IMR-90 (cell line): ENCODE measurements at regions not wholly inside any gene's neighbourhood (a gene's known extent, or its start where the extent isn't known, plus 50 kb on each side); places are given as distances from the start of the nearest gene placed in this dataset.

Experiments
- ATAC-seq: fragments of 200-7000 bp; cut with Tn5 transposase; 2 replicates; pipeline ENCODE4 v1.9.1; 2020; ENCODE audit warnings: low read depth, mild to moderate bottlenecking, moderate library complexity
- BruUV-seq: library from RNA; stranded (reverse); fragments of 400-500 nt; replicated peaks from 2 replicates; lab custom pipeline; 2021; lab: Mats Ljungman, UMichigan
- CTCF ChIA-PET: fragments of 300-600 bp; formaldehyde crosslinking; extraction: SDS; loops from one replicate; lab custom pipeline; 2021; ENCODE audit warnings: antibody characterized with exemption; lab: Yijun Ruan, JAX
- POLR2A ChIA-PET: fragments of 300-600 bp; sonication (Branson Sonifier 250); formaldehyde crosslinking; loops from one replicate; lab custom pipeline; 2022; ENCODE audit warnings: antibody characterized with exemption; ENCODE audit not compliant: unreplicated experiment; lab: Charles Lee
- DNase-seq: peaks from one replicate; pipeline ENCODE4 v3.0.0; 2013
- H2AFZ ChIP-seq: replicated peaks from 2 replicates; pipeline ENCODE3; 2013; ENCODE audit warnings: low read length, mild to moderate bottlenecking; ENCODE audit not compliant: poor library complexity
- H2AK5ac ChIP-seq: 2 replicates; pipeline ENCODE4 v1.6.1; 2013; ENCODE audit warnings: low read depth, low read length, inconsistent platforms
- H2AK9ac ChIP-seq: replicated peaks from 2 replicates; pipeline ENCODE3; 2013; ENCODE audit warnings: mild to moderate bottlenecking, low read depth, low read length, moderate library complexity; ENCODE audit not compliant: poor library complexity
- H2BK120ac ChIP-seq: 2 replicates; pipeline ENCODE4 v1.6.1; 2013; ENCODE audit warnings: low read depth, low read length, inconsistent platforms
- H2BK15ac ChIP-seq: 3 replicates; pipeline ENCODE4 v1.6.1; 2013; ENCODE audit warnings: low read depth, low read length, inconsistent platforms
- H2BK20ac ChIP-seq: 2 replicates; pipeline ENCODE4 v1.6.1; 2013; ENCODE audit warnings: low read depth, mild to moderate bottlenecking, inconsistent platforms, low read length, moderate library complexity
- H2BK5ac ChIP-seq: 2 replicates; pipeline ENCODE4 v1.6.1; 2013; ENCODE audit warnings: mild to moderate bottlenecking, low read depth, low read length, inconsistent platforms; ENCODE audit not compliant: poor library complexity, severe bottlenecking
- H3K14ac ChIP-seq: replicated peaks from 2 replicates; pipeline ENCODE4 v1.6.1; 2013; ENCODE audit warnings: low read depth, low read length, inconsistent platforms
- H3K18ac ChIP-seq: 2 replicates; pipeline ENCODE4 v1.6.1; 2013; ENCODE audit warnings: low read depth, low read length, control low read depth
- H3K23ac ChIP-seq: 2 replicates; pipeline ENCODE4 v1.6.1; 2013; ENCODE audit warnings: low read depth, low read length, inconsistent platforms
- H3K27ac ChIP-seq: 2 replicates; pipeline ENCODE4 v1.5.1; 2013; ENCODE audit warnings: mild to moderate bottlenecking, control low read depth, low read length; ENCODE audit not compliant: insufficient read depth
- H3K27me3 ChIP-seq: 2 replicates; pipeline ENCODE4 v1.6.1; 2013; ENCODE audit warnings: low read length; ENCODE audit not compliant: control insufficient read depth, insufficient read depth
- H3K36me3 ChIP-seq: 2 replicates; pipeline ENCODE4 v1.6.1; 2013; ENCODE audit warnings: low read length, mixed read lengths; ENCODE audit not compliant: control insufficient read depth, insufficient read depth
- H3K4ac ChIP-seq: 2 replicates; pipeline ENCODE4 v1.6.1; 2013; ENCODE audit warnings: low read depth, low read length, inconsistent platforms
- H3K4me1 ChIP-seq: 2 replicates; pipeline ENCODE4 v1.6.1; 2013; ENCODE audit warnings: low read length, mixed read lengths; ENCODE audit not compliant: control insufficient read depth, insufficient read depth
- H3K4me2 ChIP-seq: 2 replicates; pipeline ENCODE4 v1.6.1; 2013; ENCODE audit warnings: low read depth, mild to moderate bottlenecking, control low read depth, low read length, moderate library complexity
- H3K4me3 ChIP-seq: 2 replicates; pipeline ENCODE4 v1.5.1; 2013; ENCODE audit warnings: low read depth, mild to moderate bottlenecking, control low read depth, low read length, moderate library complexity; ENCODE audit not compliant: insufficient read depth
- H3K56ac ChIP-seq: 2 replicates; pipeline ENCODE4 v1.6.1; 2013; ENCODE audit warnings: low read length, inconsistent platforms; ENCODE audit not compliant: insufficient read depth; ENCODE audit errors: extremely low read depth
- H3K79me1 ChIP-seq, 2 experiments: 2 replicates each; pipeline ENCODE4 v1.6.1; 2013; ENCODE audit warnings: low read length in 2 of 2, inconsistent platforms in 1 of 2, low read depth in 1 of 2
- H3K9ac ChIP-seq: 2 replicates; pipeline ENCODE4 v1.6.1; 2013; ENCODE audit warnings: low read depth, low read length, control low read depth
- H3K9me1 ChIP-seq: 2 replicates; pipeline ENCODE4 v1.6.1; 2013; ENCODE audit warnings: low read length, inconsistent platforms; ENCODE audit not compliant: insufficient read depth
- H3K9me3 ChIP-seq: 2 replicates; pipeline ENCODE4 v1.6.1; 2013; ENCODE audit warnings: low read length; ENCODE audit not compliant: control insufficient read depth, insufficient read depth
- H4K20me1 ChIP-seq: 2 replicates; pipeline ENCODE4 v1.6.1; 2013; ENCODE audit warnings: low read length, inconsistent platforms; ENCODE audit not compliant: insufficient read depth
- H4K5ac ChIP-seq: 2 replicates; pipeline ENCODE4 v1.6.1; 2013; ENCODE audit warnings: mild to moderate bottlenecking, low read depth, low read length, control low read depth
- H4K8ac ChIP-seq, 2 experiments: 2 replicates each; pipeline ENCODE4 v1.6.1; 2013; ENCODE audit warnings: low read depth in 2 of 2, low read length in 2 of 2, control low read depth in 1 of 2, inconsistent platforms in 1 of 2
- H4K91ac ChIP-seq: 2 replicates; pipeline ENCODE4 v1.6.1; 2013; ENCODE audit warnings: low read depth, low read length, inconsistent platforms; ENCODE audit not compliant: insufficient read depth
- ELK1 ChIP-seq: fragments of 150-350 bp; IDR thresholded peaks from 2 replicates; pipeline ENCODE4 v1.6.1; 2016; ENCODE audit warnings: low read depth, mild to moderate bottlenecking, low read length, moderate library complexity, borderline replicate concordance
- FOS ChIP-seq: fragments of 150-350 bp; IDR thresholded peaks from 2 replicates; pipeline ENCODE4 v1.6.1; 2016; ENCODE audit warnings: low read depth, low read length
- MAFK ChIP-seq: IDR thresholded peaks from 2 replicates; pipeline ENCODE4 v1.6.1; 2012; ENCODE audit warnings: low read depth, low read length, improper control_type of control experiment
- MAZ ChIP-seq: IDR thresholded peaks from 2 replicates; pipeline ENCODE4 v1.6.1; 2012; ENCODE audit warnings: low read depth, mild to moderate bottlenecking, low read length, improper control_type of control experiment, moderate library complexity, borderline replicate concordance
- NFE2L2 ChIP-seq: fragments of 150-350 bp; IDR thresholded peaks from 2 replicates; pipeline ENCODE4 v1.6.1; 2016; ENCODE audit warnings: low read depth, mild to moderate bottlenecking, low read length
- RCOR1 ChIP-seq: IDR thresholded peaks from 2 replicates; pipeline ENCODE4 v1.6.1; 2012; ENCODE audit warnings: mild to moderate bottlenecking, low read length, improper control_type of control experiment; ENCODE audit not compliant: insufficient replicate concordance
- RFX5 ChIP-seq: IDR thresholded peaks from 2 replicates; pipeline ENCODE4 v1.8.0; 2012; ENCODE audit warnings: low read depth, mild to moderate bottlenecking, low read length, moderate library complexity
- USF2 ChIP-seq: fragments of 150-350 bp; IDR thresholded peaks from 2 replicates; pipeline ENCODE4 v1.6.1; 2017; ENCODE audit warnings: mild to moderate bottlenecking, antibody characterized with exemption, low read length, low read depth
- WGBS, 2 experiments: methylation state at CpG; one replicate each; pipeline versions ENCODE4 v1.1.5 to v1.1.7; 2013; ENCODE audit warnings: missing lambda C conversion rate in 2 of 2; ENCODE audit not compliant: insufficient read length in 1 of 2; ENCODE audit errors: extremely low coverage in 2 of 2; 5-methylcytosine and 5-hydroxymethylcytosine counted together
- dilution Hi-C: fragments of 300-500 bp; cut with HindIII; formaldehyde crosslinking; loops from one replicate; pipeline ENCODE4 v1.14.3; 2018; ENCODE audit warnings: low sequenced_read_pairs; ENCODE audit not compliant: unreplicated experiment
- in situ Hi-C: fragments of 300-500 bp; cut with MboI; formaldehyde crosslinking; loops from 3 replicates; pipeline ENCODE4 v1.14.3; 2019; ENCODE audit warnings: low sequenced_read_pairs, inconsistent platforms, mixed read lengths
- intact Hi-C: fragments of 100-400 bp; cut with micrococcal nuclease; formaldehyde crosslinking; loops from 2 replicates; pipeline ENCODE4 v1.10.0; 2022

GRCh38 chr18:46250084-46250811 lies 146.1 kb downstream of the HAUS1 start:
- Histone ChIP-seq H2BK120ac (peak overlapping the region; percentile 56), H4K5ac (peak overlapping the region; percentile 3; the same call in 1 of the 2 replicates), H3K27me3 (no peaks in the 10 kb centered on the region), H3K56ac (peak overlapping the region; percentile 24; the same call in 1 of the 2 replicates), H3K23ac (peak overlapping the region; percentile 4; the same call in 1 of the 2 replicates), H3K36me3 (peaks cover 1% of the 10 kb centered on the region; the same call in 1 of the 2 replicates), H2AFZ (no peak overlapping the region), H2BK20ac (peak overlapping the region; percentile 66; the same call in 1 of the 2 replicates), H3K9me3 (no peaks in the 10 kb centered on the region), H3K14ac (peak overlapping the region; percentile 81), H3K4me2 (peak overlapping the region; percentile 75; the same call in 1 of the 2 replicates), H2AK9ac (no peak overlapping the region), H3K4me3 (peak overlapping the region; percentile 22; the same call in 1 of the 2 replicates), H3K4me1 (peaks cover 8% of the 10 kb centered on the region), H3K4ac (peak overlapping the region; percentile 81), H2BK5ac (peak overlapping the region; percentile 80), H4K8ac (peak overlapping the region; percentile 3 to 61; a peak in 2 of 4 replicates), H4K20me1 (no peaks in the 10 kb centered on the region), H3K9ac (peak overlapping the region; percentile 36; the same call in 1 of the 2 replicates), H4K91ac (peak overlapping the region; percentile 31; the same call in 1 of the 2 replicates), H3K79me1 (peaks cover 43 to 55% of the 10 kb centered on the region in 2 experiments), H2AK5ac (peak overlapping the region; percentile 63; the same call in 1 of the 2 replicates), H3K9me1 (peaks cover 10% of the 10 kb centered on the region; the same call in 1 of the 2 replicates), H2BK15ac (peak overlapping the region; percentile 37; the same call in 2 of the 3 replicates), H3K27ac (no peak overlapping the region; the same call in 1 of the 2 replicates), H3K18ac (peak overlapping the region; percentile 3; the same call in 1 of the 2 replicates)
- ATAC-seq, result peak; percentile 85
- peak; percentile 92 for DNase-seq
- in situ Hi-C loops, result no loop called here
- CTCF ChIA-PET, result no interaction called here
- WGBS, 2 experiments, result 51% methylated on average over 3 of the region's 4 CpGs; no CpG with 5 or more reads in 1 of the 2 experiments
- dilution Hi-C loops, result no loop called here
- BruUV-seq, result no TSS peak
- TF ChIP-seq USF2 (no peak), NFE2L2 (no peak), RFX5 (no peak), RCOR1 (no peak), MAFK (no peak), MAZ (no peak), ELK1 (no peak), FOS (no peak)
- intact Hi-C loops, result loop anchor here (5.0 kb wide), 1 partner anchor 73 kb away; no protein-coding TSS in a partner anchor
- POLR2A ChIA-PET, result no interaction called here
